Endothelial cell of hepatic sinusoid (primary cell): ENCODE measurements at regions not wholly inside any gene's neighbourhood (a gene's known extent, or its start where the extent isn't known, plus 50 kb on each side); places are given as distances from the start of the nearest gene placed in this dataset.
"Not testable (repeated sequence)": the region's sequence is repeated elsewhere in the genome, so short reads cannot be mapped to it uniquely, and the experiment has no call there.

Experiments used
- in situ Hi-C: cut with HindIII; loops from 2 replicates; pipeline ENCODE4 v1.10.0; 2017; ENCODE audit warnings: low sequenced_read_pairs

- in situ Hi-C loops = loop anchor here (5.0 kb wide), 1 partner anchor 41 kb away; no protein-coding TSS in a partner anchor
These were observed 381.6 kb downstream of the UTRN start for GRCh38 chr6:144666781-144667180.

- in situ Hi-C loops = loop anchor here (5.0 kb wide), 1 partner anchor 39 kb away; no protein-coding TSS in a partner anchor
These were observed 382.7 kb downstream of the UTRN start for GRCh38 chr6:144667532-144668503.

GRCh38 chr6:144670259-144670658 lies 385.1 kb downstream of the UTRN start:
- in situ Hi-C loops = not testable (repeated sequence)

- in situ Hi-C loops = no loop called here
These were observed 388.7 kb downstream of the UTRN start for GRCh38 chr6:144673807-144674206.

GRCh38 chr6:144675231-144675861 lies 390.2 kb downstream of the UTRN start:
- in situ Hi-C loops = no loop called here

- in situ Hi-C loops = not testable (repeated sequence)
These were observed 391.2 kb downstream of the UTRN start for GRCh38 chr6:144676310-144676709.

GRCh38 chr6:144677263-144677662 lies 392.1 kb downstream of the UTRN start:
- in situ Hi-C loops = not testable (repeated sequence)

GRCh38 chr6:144678844-144679243 lies 393.7 kb downstream of the UTRN start:
- in situ Hi-C loops = no loop called here

GRCh38 chr6:144681334-144681733 lies 396.2 kb downstream of the UTRN start:
- in situ Hi-C loops = no loop called here

- in situ Hi-C loops = no loop called here
These were observed 398.3 kb downstream of the UTRN start for GRCh38 chr6:144683216-144684070.

GRCh38 chr6:144688713-144689112 lies 403.6 kb downstream of the UTRN start:
- in situ Hi-C loops = no loop called here

GRCh38 chr6:144689503-144690040 lies 404.4 kb downstream of the UTRN start:
- in situ Hi-C loops = no loop called here

GRCh38 chr6:144690133-144690532 lies 405.0 kb downstream of the UTRN start:
- in situ Hi-C loops = no loop called here

- in situ Hi-C loops = no loop called here
These were observed 405.5 kb downstream of the UTRN start for GRCh38 chr6:144690666-144691065.

GRCh38 chr6:144692050-144692449 lies 406.9 kb downstream of the UTRN start:
- in situ Hi-C loops = not testable (repeated sequence)

- in situ Hi-C loops = no loop called here
These were observed 410.9 kb downstream of the UTRN start for GRCh38 chr6:144695858-144696533.

- in situ Hi-C loops = no loop called here
These were observed 411.7 kb downstream of the UTRN start for GRCh38 chr6:144696610-144697368.

- in situ Hi-C loops = no loop called here
These were observed 412.2 kb downstream of the UTRN start for GRCh38 chr6:144697369-144697760.

GRCh38 chr6:144697801-144698200 lies 412.7 kb downstream of the UTRN start:
- in situ Hi-C loops = no loop called here
